WTC11 (cell line): ENCODE measurements at regions not wholly inside any gene's neighbourhood (a gene's known extent, or its start where the extent isn't known, plus 50 kb on each side); places are given as distances from the start of the nearest gene placed in this dataset.

Experiments used
- ATAC-seq: fragments of 200-7000 bp; cut with Tn5 transposase; 2 replicates; pipeline ENCODE4 v1.10.0; 2021; ENCODE audit warnings: mild to moderate bottlenecking, moderate library complexity
- CTCF ChIA-PET: fragments of 300-600 bp; sonication (Branson Sonifier 250); formaldehyde crosslinking; loops from one replicate; lab custom pipeline; 2021; ENCODE audit warnings: antibody characterized with exemption; lab: Charles Lee
- POLR2A ChIA-PET: fragments of 350-600 bp; sonication (Branson Sonifier 250); formaldehyde crosslinking; loops from one replicate; lab custom pipeline; 2021; ENCODE audit warnings: antibody characterized with exemption; lab: Charles Lee
- DNase-seq: peaks from one replicate; pipeline ENCODE4 v3.0.0; 2021; ENCODE audit warnings: low spot score
- H3K27ac Mint-ChIP-seq: 2 replicates; pipeline ENCODE4 v1.8.0; 2021; ENCODE audit warnings: mixed read lengths
- H3K27me3 Mint-ChIP-seq: 2 replicates; pipeline ENCODE4 v1.8.0; 2021; ENCODE audit warnings: low read depth, mild to moderate bottlenecking, moderate library complexity, mixed read lengths
- H3K36me3 Mint-ChIP-seq: 2 replicates; pipeline ENCODE4 v1.8.0; 2021; ENCODE audit warnings: mixed read lengths
- H3K4me1 Mint-ChIP-seq: 2 replicates; pipeline ENCODE4 v1.8.0; 2022; ENCODE audit warnings: mixed read lengths
- H3K4me3 Mint-ChIP-seq: 2 replicates; pipeline ENCODE4 v1.8.0; 2021; ENCODE audit warnings: mild to moderate bottlenecking, moderate library complexity, mixed read lengths
- H3K9me3 Mint-ChIP-seq: 2 replicates; pipeline ENCODE4 v1.8.0; 2021; ENCODE audit warnings: mixed read lengths
- AFF4 ChIP-seq: sonication (generic); formaldehyde crosslinking; IDR thresholded peaks from 2 replicates; pipeline ENCODE4 v1.8.1; 2023; ENCODE audit warnings: mild to moderate bottlenecking, missing genetic modification reagents, borderline replicate concordance
- ARID4B ChIP-seq: sonication (generic); formaldehyde crosslinking; IDR thresholded peaks from 2 replicates; pipeline ENCODE4 v1.8.0; 2023; ENCODE audit warnings: missing genetic modification reagents, mild to moderate bottlenecking, borderline replicate concordance
- CREB1 ChIP-seq: sonication (generic); formaldehyde crosslinking; IDR thresholded peaks from 2 replicates; pipeline ENCODE4 v1.8.0; 2023; ENCODE audit warnings: mild to moderate bottlenecking, missing genetic modification reagents
- E2F4 ChIP-seq: sonication (generic); formaldehyde crosslinking; IDR thresholded peaks from 2 replicates; pipeline ENCODE4 v1.8.1; 2022; ENCODE audit warnings: low read depth, mild to moderate bottlenecking, moderate library complexity, missing genetic modification reagents, borderline replicate concordance
- EMX1 ChIP-seq: fragments of 250-450 bp; sonication (Bioruptor Pico); IDR thresholded peaks from 2 replicates; pipeline ENCODE4 v1.8.0; 2021; ENCODE audit warnings: mild to moderate bottlenecking
- ETV6 ChIP-seq: sonication (generic); formaldehyde crosslinking; IDR thresholded peaks from 2 replicates; pipeline ENCODE4 v1.8.1; 2022; ENCODE audit warnings: mild to moderate bottlenecking, missing genetic modification reagents
- GRHL2 ChIP-seq: fragments of 250-450 bp; sonication (Bioruptor Pico); IDR thresholded peaks from 2 replicates; pipeline ENCODE4 v1.8.0; 2022; ENCODE audit warnings: mild to moderate bottlenecking, moderate library complexity; ENCODE audit not compliant: insufficient replicate concordance, severe bottlenecking
- GTF2I ChIP-seq: fragments of 250-450 bp; sonication (Bioruptor Pico); conservative IDR thresholded peaks from 2 replicates; pipeline ENCODE4 v1.4.0; 2021; ENCODE audit warnings: mild to moderate bottlenecking
- HMGA2 ChIP-seq: fragments of 250-450 bp; sonication (Bioruptor Pico); IDR thresholded peaks from 2 replicates; pipeline ENCODE4 v1.4.0; 2021; ENCODE audit warnings: mild to moderate bottlenecking, moderate library complexity
- HMGXB4 ChIP-seq: sonication (generic); formaldehyde crosslinking; IDR thresholded peaks from 2 replicates; pipeline ENCODE4 v1.8.1; 2023; ENCODE audit warnings: mild to moderate bottlenecking, moderate library complexity, missing genetic modification reagents
- IRF1 ChIP-seq: sonication (generic); formaldehyde crosslinking; IDR thresholded peaks from 2 replicates; pipeline ENCODE4 v1.8.0; 2023; ENCODE audit warnings: missing genetic modification reagents
- MAX ChIP-seq: sonication (generic); formaldehyde crosslinking; IDR thresholded peaks from 2 replicates; pipeline ENCODE4 v1.8.0; 2022; ENCODE audit warnings: mild to moderate bottlenecking, missing genetic modification reagents
- NFYB ChIP-seq: sonication (generic); formaldehyde crosslinking; conservative IDR thresholded peaks from 2 replicates; pipeline ENCODE4 v1.8.0; 2022; ENCODE audit warnings: low read depth, missing genetic modification reagents
- PRRX2 ChIP-seq: fragments of 250-450 bp; sonication (Bioruptor Pico); IDR thresholded peaks from 2 replicates; pipeline ENCODE4 v1.8.0; 2021; ENCODE audit warnings: mild to moderate bottlenecking
- SMAD3 ChIP-seq: sonication (generic); formaldehyde crosslinking; IDR thresholded peaks from 2 replicates; pipeline ENCODE4 v1.8.0; 2022; ENCODE audit warnings: missing genetic modification reagents, mild to moderate bottlenecking, borderline replicate concordance
- ZBTB21 ChIP-seq: sonication (generic); formaldehyde crosslinking; IDR thresholded peaks from 2 replicates; pipeline ENCODE4 v1.8.1; 2023; ENCODE audit warnings: mild to moderate bottlenecking, missing genetic modification reagents, borderline replicate concordance
- ZBTB43 ChIP-seq: sonication (generic); formaldehyde crosslinking; IDR thresholded peaks from 2 replicates; pipeline ENCODE4 v1.8.1; 2023; ENCODE audit warnings: mild to moderate bottlenecking, missing genetic modification reagents

- Mint-ChIP-seq H3K36me3 (peaks cover 7% of the 10 kb centered on the region), H3K4me3 (no peak overlapping the region), H3K9me3 (peaks cover 15% of the 10 kb centered on the region), H3K27me3 (no peaks in the 10 kb centered on the region), H3K27ac (peak overlapping the region; percentile 69; the same call in 1 of the 2 replicates), H3K4me1 (peaks cover 22% of the 10 kb centered on the region)
- DNase-seq, result no peak
- POLR2A ChIA-PET, result no interaction called here
- TF ChIP-seq E2F4 (CRISPR knock-in tag) (no peak), CREB1 (CRISPR knock-in tag) (no peak), EMX1 (no peak), PRRX2 (CRISPR knock-in tag) (no peak), NFYB (CRISPR knock-in tag) (no peak)
- CTCF ChIA-PET, result interaction anchor here (0.5 to 5.1 kb wide), 19 partner anchors 9 to 344 kb away, joined by 3 to 52 read pairs (median 4); no protein-coding TSS in a partner anchor
- peak; percentile 60; the same call in 1 of the 2 replicates for ATAC-seq
Measured at GRCh38 chr14:22226381-22226780, 362.6 kb downstream of the DAD1 start.

- Mint-ChIP-seq H3K27ac (no peak overlapping the region), H3K4me1 (peaks cover 22% of the 10 kb centered on the region), H3K36me3 (peaks cover 2% of the 10 kb centered on the region), H3K4me3 (no peak overlapping the region), H3K27me3 (no peaks in the 10 kb centered on the region), H3K9me3 (peaks cover 15% of the 10 kb centered on the region)
- no peak for ATAC-seq
- ChIA-PET POLR2A (no interaction called here), CTCF (interaction anchor here (0.5 to 5.1 kb wide), 18 partner anchors 8 to 345 kb away, joined by 3 to 52 read pairs (median 4); no protein-coding TSS in a partner anchor)
- no peak for DNase-seq
- no peak for TF ChIP-seq HMGA2 (CRISPR knock-in tag)
- no peak for TF ChIP-seq PRRX2 (CRISPR knock-in tag)
- TF ChIP-seq SMAD3, result no peak
- TF ChIP-seq IRF1 (CRISPR knock-in tag), result no peak
- TF ChIP-seq AFF4 (CRISPR knock-in tag), result no peak
- no peak for TF ChIP-seq HMGXB4 (CRISPR knock-in tag)
- TF ChIP-seq MAX (CRISPR knock-in tag), result no peak
- no peak for TF ChIP-seq GTF2I
- TF ChIP-seq ETV6, result no peak
- TF ChIP-seq ZBTB21, result no peak
- no peak for TF ChIP-seq ZBTB43 (CRISPR knock-in tag)
- TF ChIP-seq GRHL2 (CRISPR knock-in tag), result no peak
- TF ChIP-seq ARID4B, result no peak
Measured at GRCh38 chr14:22225516-22226140, 363.4 kb downstream of the DAD1 start.
